H1 (cell line): ENCODE measurements at regions not wholly inside any gene's neighbourhood (a gene's known extent, or its start where the extent isn't known, plus 50 kb on each side); places are given as distances from the start of the nearest gene placed in this dataset.

Experiments used
- CBX8 ChIP-seq: fragments of 300-800, 300-1000 bp; sonication (generic); IDR thresholded peaks from 2 replicates; pipeline ENCODE4 v1.7.1; 2016; ENCODE audit warnings: low read depth, low read length, borderline replicate concordance
- CTCF ChIP-seq, 3 experiments: IDR thresholded peaks; 1 replicate in 2 of 3; 2 replicates in 1 of 3; pipeline versions ENCODE4 v1.5.1 to v1.6.1; 2011; ENCODE audit warnings: low read length in 3 of 3, mild to moderate bottlenecking in 3 of 3, inconsistent platforms in 2 of 3, low read depth in 1 of 3, moderate library complexity in 1 of 3; ENCODE audit not compliant: insufficient read depth in 1 of 3; ENCODE audit errors: control extremely low read depth in 1 of 3
- JUN ChIP-seq: IDR thresholded peaks from 2 replicates; pipeline ENCODE4 v1.6.1; 2011; ENCODE audit warnings: low read depth, mild to moderate bottlenecking, improper control_type of control experiment, low read length
- KDM1A ChIP-seq: fragments of 200-600, 300-600 bp; sonication (generic); IDR thresholded peaks from 2 replicates; pipeline ENCODE4 v1.7.1; 2016; ENCODE audit warnings: mild to moderate bottlenecking, low read length, borderline replicate concordance
- SIX5 ChIP-seq: IDR thresholded peaks from 2 replicates; pipeline ENCODE4 v1.6.1; 2011; ENCODE audit warnings: mild to moderate bottlenecking, low read depth, low read length
- SP2 ChIP-seq: IDR thresholded peaks from 2 replicates; pipeline ENCODE4 v1.6.1; 2012; ENCODE audit warnings: mild to moderate bottlenecking, low read length, inconsistent platforms
- TAF7 ChIP-seq: optimal IDR thresholded peaks from 2 replicates; pipeline ENCODE3; 2011; ENCODE audit warnings: low read depth, mild to moderate bottlenecking, inconsistent platforms, low read length, moderate library complexity, borderline replicate concordance
- TF ChIP-seq, protein P1 (sequence below): fragments of 300-600 bp; sonication (generic); IDR thresholded peaks from 2 replicates; pipeline ENCODE4 v1.7.1; 2012; ENCODE audit warnings: low read length, moderate library complexity, mild to moderate bottlenecking, inconsistent platforms; ENCODE audit not compliant: insufficient replicate concordance

- TF ChIP-seq CTCF (IDR thresholded peaks at IDR 0.05; ENCODE audit: control extremely low read depth in 1 of 3, insufficient read depth in 1 of 3, low read depth in 1 of 3, low read length in 3 of 3) = no peak
- TF ChIP-seq SP2 = no peak
- TF ChIP-seq TAF7 = no peak
- TF ChIP-seq JUN = no peak
- TF ChIP-seq KDM1A = no peak
- TF ChIP-seq CBX8 = no peak
- TF ChIP-seq, protein P1, sequence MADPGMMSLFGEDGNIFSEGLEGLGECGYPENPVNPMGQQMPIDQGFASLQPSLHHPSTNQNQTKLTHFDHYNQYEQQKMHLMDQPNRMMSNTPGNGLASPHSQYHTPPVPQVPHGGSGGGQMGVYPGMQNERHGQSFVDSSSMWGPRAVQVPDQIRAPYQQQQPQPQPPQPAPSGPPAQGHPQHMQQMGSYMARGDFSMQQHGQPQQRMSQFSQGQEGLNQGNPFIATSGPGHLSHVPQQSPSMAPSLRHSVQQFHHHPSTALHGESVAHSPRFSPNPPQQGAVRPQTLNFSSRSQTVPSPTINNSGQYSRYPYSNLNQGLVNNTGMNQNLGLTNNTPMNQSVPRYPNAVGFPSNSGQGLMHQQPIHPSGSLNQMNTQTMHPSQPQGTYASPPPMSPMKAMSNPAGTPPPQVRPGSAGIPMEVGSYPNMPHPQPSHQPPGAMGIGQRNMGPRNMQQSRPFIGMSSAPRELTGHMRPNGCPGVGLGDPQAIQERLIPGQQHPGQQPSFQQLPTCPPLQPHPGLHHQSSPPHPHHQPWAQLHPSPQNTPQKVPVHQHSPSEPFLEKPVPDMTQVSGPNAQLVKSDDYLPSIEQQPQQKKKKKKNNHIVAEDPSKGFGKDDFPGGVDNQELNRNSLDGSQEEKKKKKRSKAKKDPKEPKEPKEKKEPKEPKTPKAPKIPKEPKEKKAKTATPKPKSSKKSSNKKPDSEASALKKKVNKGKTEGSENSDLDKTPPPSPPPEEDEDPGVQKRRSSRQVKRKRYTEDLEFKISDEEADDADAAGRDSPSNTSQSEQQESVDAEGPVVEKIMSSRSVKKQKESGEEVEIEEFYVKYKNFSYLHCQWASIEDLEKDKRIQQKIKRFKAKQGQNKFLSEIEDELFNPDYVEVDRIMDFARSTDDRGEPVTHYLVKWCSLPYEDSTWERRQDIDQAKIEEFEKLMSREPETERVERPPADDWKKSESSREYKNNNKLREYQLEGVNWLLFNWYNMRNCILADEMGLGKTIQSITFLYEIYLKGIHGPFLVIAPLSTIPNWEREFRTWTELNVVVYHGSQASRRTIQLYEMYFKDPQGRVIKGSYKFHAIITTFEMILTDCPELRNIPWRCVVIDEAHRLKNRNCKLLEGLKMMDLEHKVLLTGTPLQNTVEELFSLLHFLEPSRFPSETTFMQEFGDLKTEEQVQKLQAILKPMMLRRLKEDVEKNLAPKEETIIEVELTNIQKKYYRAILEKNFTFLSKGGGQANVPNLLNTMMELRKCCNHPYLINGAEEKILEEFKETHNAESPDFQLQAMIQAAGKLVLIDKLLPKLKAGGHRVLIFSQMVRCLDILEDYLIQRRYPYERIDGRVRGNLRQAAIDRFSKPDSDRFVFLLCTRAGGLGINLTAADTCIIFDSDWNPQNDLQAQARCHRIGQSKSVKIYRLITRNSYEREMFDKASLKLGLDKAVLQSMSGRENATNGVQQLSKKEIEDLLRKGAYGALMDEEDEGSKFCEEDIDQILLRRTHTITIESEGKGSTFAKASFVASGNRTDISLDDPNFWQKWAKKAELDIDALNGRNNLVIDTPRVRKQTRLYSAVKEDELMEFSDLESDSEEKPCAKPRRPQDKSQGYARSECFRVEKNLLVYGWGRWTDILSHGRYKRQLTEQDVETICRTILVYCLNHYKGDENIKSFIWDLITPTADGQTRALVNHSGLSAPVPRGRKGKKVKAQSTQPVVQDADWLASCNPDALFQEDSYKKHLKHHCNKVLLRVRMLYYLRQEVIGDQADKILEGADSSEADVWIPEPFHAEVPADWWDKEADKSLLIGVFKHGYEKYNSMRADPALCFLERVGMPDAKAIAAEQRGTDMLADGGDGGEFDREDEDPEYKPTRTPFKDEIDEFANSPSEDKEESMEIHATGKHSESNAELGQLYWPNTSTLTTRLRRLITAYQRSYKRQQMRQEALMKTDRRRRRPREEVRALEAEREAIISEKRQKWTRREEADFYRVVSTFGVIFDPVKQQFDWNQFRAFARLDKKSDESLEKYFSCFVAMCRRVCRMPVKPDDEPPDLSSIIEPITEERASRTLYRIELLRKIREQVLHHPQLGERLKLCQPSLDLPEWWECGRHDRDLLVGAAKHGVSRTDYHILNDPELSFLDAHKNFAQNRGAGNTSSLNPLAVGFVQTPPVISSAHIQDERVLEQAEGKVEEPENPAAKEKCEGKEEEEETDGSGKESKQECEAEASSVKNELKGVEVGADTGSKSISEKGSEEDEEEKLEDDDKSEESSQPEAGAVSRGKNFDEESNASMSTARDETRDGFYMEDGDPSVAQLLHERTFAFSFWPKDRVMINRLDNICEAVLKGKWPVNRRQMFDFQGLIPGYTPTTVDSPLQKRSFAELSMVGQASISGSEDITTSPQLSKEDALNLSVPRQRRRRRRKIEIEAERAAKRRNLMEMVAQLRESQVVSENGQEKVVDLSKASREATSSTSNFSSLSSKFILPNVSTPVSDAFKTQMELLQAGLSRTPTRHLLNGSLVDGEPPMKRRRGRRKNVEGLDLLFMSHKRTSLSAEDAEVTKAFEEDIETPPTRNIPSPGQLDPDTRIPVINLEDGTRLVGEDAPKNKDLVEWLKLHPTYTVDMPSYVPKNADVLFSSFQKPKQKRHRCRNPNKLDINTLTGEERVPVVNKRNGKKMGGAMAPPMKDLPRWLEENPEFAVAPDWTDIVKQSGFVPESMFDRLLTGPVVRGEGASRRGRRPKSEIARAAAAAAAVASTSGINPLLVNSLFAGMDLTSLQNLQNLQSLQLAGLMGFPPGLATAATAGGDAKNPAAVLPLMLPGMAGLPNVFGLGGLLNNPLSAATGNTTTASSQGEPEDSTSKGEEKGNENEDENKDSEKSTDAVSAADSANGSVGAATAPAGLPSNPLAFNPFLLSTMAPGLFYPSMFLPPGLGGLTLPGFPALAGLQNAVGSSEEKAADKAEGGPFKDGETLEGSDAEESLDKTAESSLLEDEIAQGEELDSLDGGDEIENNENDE = no peak
- TF ChIP-seq SIX5 = no peak
Measured at GRCh38 chr2:161729-162128, 102.1 kb downstream of the SH3YL1 start (continued).
